ENCODE measurements at regions not wholly inside any gene's neighbourhood (a gene's known extent, or its start where the extent isn't known, plus 50 kb on each side); places are given as distances from the start of the nearest gene placed in this dataset.
"Not testable (repeated sequence)": the region's sequence is repeated elsewhere in the genome, so short reads cannot be mapped to it uniquely, and the experiment has no call there.

GRCh38 chr12:104906695-104907094, 51.4 kb downstream of the SLC41A2 start:
- Mint-ChIP-seq H3K27ac (no peak overlapping the region), H3K4me3 (no peak overlapping the region), H3K27me3 (no peaks in the 10 kb centered on the region), H3K4me1 (ENCODE audit: low read depth) (no peaks in the 10 kb centered on the region), H3K36me3 (peaks cover 2% of the 10 kb centered on the region), H3K9me3 (ENCODE audit: low read depth) (no peaks in the 10 kb centered on the region)

GRCh38 chr12:104905446-104905845, 52.6 kb downstream of the SLC41A2 start:
- H3K4me1 Mint-ChIP-seq (ENCODE audit: low read depth); H3K4me3 Mint-ChIP-seq; H3K9me3 Mint-ChIP-seq (ENCODE audit: low read depth); H3K27ac Mint-ChIP-seq; H3K36me3 Mint-ChIP-seq; H3K27me3 Mint-ChIP-seq: not testable (repeated sequence)

GRCh38 chr12:104903648-104904423, 54.3 kb downstream of the SLC41A2 start:
- Mint-ChIP-seq H3K4me1 (ENCODE audit: low read depth) (no peaks in the 10 kb centered on the region), H3K36me3 (peaks cover 5% of the 10 kb centered on the region), H3K27ac (no peak overlapping the region), H3K27me3 (no peaks in the 10 kb centered on the region), H3K9me3 (ENCODE audit: low read depth) (peaks cover 8% of the 10 kb centered on the region), H3K4me3 (no peak overlapping the region)

GRCh38 chr12:104902125-104902524, 56.0 kb downstream of the SLC41A2 start:
- peaks cover 7% of the 10 kb centered on the region for H3K36me3 Mint-ChIP-seq
- H3K4me3 Mint-ChIP-seq = no peak overlapping the region
- H3K9me3 Mint-ChIP-seq (ENCODE audit: low read depth) = peaks cover 8% of the 10 kb centered on the region
- no peak overlapping the region for H3K27ac Mint-ChIP-seq
- no peaks in the 10 kb centered on the region for H3K4me1 Mint-ChIP-seq (ENCODE audit: low read depth)
- no peaks in the 10 kb centered on the region for H3K27me3 Mint-ChIP-seq

- Mint-ChIP-seq H3K4me1 (ENCODE audit: low read depth) (no peaks in the 10 kb centered on the region), H3K4me3 (no peak overlapping the region), H3K9me3 (ENCODE audit: low read depth) (peaks cover 8% of the 10 kb centered on the region), H3K27ac (no peak overlapping the region), H3K36me3 (peaks cover 5% of the 10 kb centered on the region), H3K27me3 (no peaks in the 10 kb centered on the region)
Measured at GRCh38 chr12:104896710-104897109, 61.4 kb downstream of the SLC41A2 start.

- Mint-ChIP-seq H3K27me3 (no peaks in the 10 kb centered on the region), H3K4me1 (ENCODE audit: low read depth) (no peaks in the 10 kb centered on the region), H3K4me3 (no peak overlapping the region), H3K36me3 (peaks cover 5% of the 10 kb centered on the region), H3K9me3 (ENCODE audit: low read depth) (peaks cover 8% of the 10 kb centered on the region), H3K27ac (no peak overlapping the region)
Measured at GRCh38 chr12:104896146-104896545, 61.9 kb downstream of the SLC41A2 start.

GRCh38 chr12:104895415-104895814, 62.7 kb downstream of the SLC41A2 start:
- Mint-ChIP-seq H3K4me1 (ENCODE audit: low read depth) (peaks cover 7% of the 10 kb centered on the region), H3K36me3 (peaks cover 5% of the 10 kb centered on the region), H3K27ac (no peak overlapping the region), H3K9me3 (ENCODE audit: low read depth) (peaks cover 8% of the 10 kb centered on the region), H3K27me3 (peaks cover 1% of the 10 kb centered on the region), H3K4me3 (no peak overlapping the region)

- no peaks in the 10 kb centered on the region for H3K36me3 Mint-ChIP-seq
- peaks cover 11% of the 10 kb centered on the region for H3K4me1 Mint-ChIP-seq (ENCODE audit: low read depth)
- no peak overlapping the region for H3K4me3 Mint-ChIP-seq
- peaks cover 1% of the 10 kb centered on the region for H3K27me3 Mint-ChIP-seq
- peak overlapping the region; percentile 87 for H3K27ac Mint-ChIP-seq
- no peaks in the 10 kb centered on the region for H3K9me3 Mint-ChIP-seq (ENCODE audit: low read depth)
Measured at GRCh38 chr12:104890476-104891096, 67.5 kb downstream of the SLC41A2 start.

GRCh38 chr12:104889735-104890134, 68.4 kb downstream of the SLC41A2 start:
- no peaks in the 10 kb centered on the region for H3K36me3 Mint-ChIP-seq
- H3K27ac Mint-ChIP-seq = no peak overlapping the region
- H3K4me3 Mint-ChIP-seq = no peak overlapping the region
- H3K4me1 Mint-ChIP-seq (ENCODE audit: low read depth) = peaks cover 11% of the 10 kb centered on the region
- peaks cover 1% of the 10 kb centered on the region for H3K27me3 Mint-ChIP-seq
- H3K9me3 Mint-ChIP-seq (ENCODE audit: low read depth) = no peaks in the 10 kb centered on the region

- Mint-ChIP-seq H3K4me3 (no peak overlapping the region), H3K27me3 (peaks cover 1% of the 10 kb centered on the region), H3K27ac (no peak overlapping the region), H3K9me3 (ENCODE audit: low read depth) (no peaks in the 10 kb centered on the region), H3K4me1 (ENCODE audit: low read depth) (peaks cover 11% of the 10 kb centered on the region), H3K36me3 (no peaks in the 10 kb centered on the region)
Measured at GRCh38 chr12:104888892-104889291, 69.2 kb downstream of the SLC41A2 start.

GRCh38 chr12:104888481-104888880, 69.6 kb downstream of the SLC41A2 start:
- no peaks in the 10 kb centered on the region for H3K9me3 Mint-ChIP-seq (ENCODE audit: low read depth)
- H3K27me3 Mint-ChIP-seq = peaks cover 1% of the 10 kb centered on the region
- no peak overlapping the region for H3K4me3 Mint-ChIP-seq
- no peak overlapping the region for H3K27ac Mint-ChIP-seq
- no peaks in the 10 kb centered on the region for H3K36me3 Mint-ChIP-seq
- H3K4me1 Mint-ChIP-seq (ENCODE audit: low read depth) = peaks cover 11% of the 10 kb centered on the region

GRCh38 chr12:104887452-104887851, 70.6 kb downstream of the SLC41A2 start:
- peaks cover 6% of the 10 kb centered on the region for H3K36me3 Mint-ChIP-seq

GRCh38 chr12:104886418-104887401, 71.4 kb downstream of the SLC41A2 start:
- H3K4me3 Mint-ChIP-seq = no peak overlapping the region
- H3K27me3 Mint-ChIP-seq = peaks cover 1% of the 10 kb centered on the region
- peaks cover 6% of the 10 kb centered on the region for H3K36me3 Mint-ChIP-seq
- H3K9me3 Mint-ChIP-seq (ENCODE audit: low read depth) = peaks cover 4% of the 10 kb centered on the region
- peaks cover 11% of the 10 kb centered on the region for H3K4me1 Mint-ChIP-seq (ENCODE audit: low read depth)
- no peak overlapping the region for H3K27ac Mint-ChIP-seq

More at GRCh38 chr12:104887452-104887851, 70.6 kb downstream of the SLC41A2 start:
- Mint-ChIP-seq H3K9me3 (ENCODE audit: low read depth) (peaks cover 4% of the 10 kb centered on the region), H3K4me3 (no peak overlapping the region), H3K27ac (no peak overlapping the region), H3K27me3 (peaks cover 1% of the 10 kb centered on the region), H3K4me1 (ENCODE audit: low read depth) (peaks cover 11% of the 10 kb centered on the region)

GRCh38 chr12:104878858-104879257, 79.2 kb downstream of the SLC41A2 start:
- not testable (repeated sequence) for H3K4me1 Mint-ChIP-seq (ENCODE audit: low read depth); H3K27me3 Mint-ChIP-seq; H3K27ac Mint-ChIP-seq; H3K36me3 Mint-ChIP-seq; H3K9me3 Mint-ChIP-seq (ENCODE audit: low read depth); H3K4me3 Mint-ChIP-seq

Data from activated naive CD8-positive, alpha-beta T cell (primary cell).